ENCODE measurements at regions not wholly inside any gene's neighbourhood (a gene's known extent, or its start where the extent isn't known, plus 50 kb on each side); places are given as distances from the start of the nearest gene placed in this dataset.

DNA sequence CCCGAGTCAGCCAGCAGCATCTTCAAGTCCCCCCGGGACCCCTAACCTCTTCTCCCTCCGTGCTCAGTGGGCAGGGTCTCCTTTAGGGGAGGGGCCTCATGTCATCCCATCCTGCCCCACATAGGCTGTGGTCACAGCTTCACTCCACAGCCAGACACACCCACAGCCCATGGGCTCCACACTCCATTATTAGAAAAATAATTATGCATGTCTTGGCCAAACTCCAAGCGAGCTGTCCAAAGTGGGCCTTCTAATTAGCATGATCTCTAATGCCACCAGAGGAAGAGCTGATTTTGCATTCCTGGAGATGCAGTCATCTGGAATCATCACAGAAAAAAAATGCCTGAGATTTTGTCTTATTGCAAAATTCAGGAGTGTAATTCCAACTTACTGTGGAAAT lies 418.2 kb downstream of the IRX2 start:
- ATAC-seq: no peak
- intact Hi-C loops (cut with DNase I): no loop called here
- TF ChIP-seq CTCF (IDR thresholded peaks at IDR 0.05): no peak
- H3K27me3 ChIP-seq (ENCODE audit: insufficient read depth in 3 of 3, low read length in 2 of 3): no peaks in the 10 kb centered on the region
- no peak overlapping the region for H3K27ac ChIP-seq
- WGBS, 3 donors: 56 to 72% (median 60%) methylated on average over 4 of the region's 4 CpGs
- DNase-seq: no peak
- H3K4me3 ChIP-seq: no peak overlapping the region
- H3K36me3 ChIP-seq (ENCODE audit: insufficient read depth in 1 of 2, low read depth in 1 of 2): no peaks in the 10 kb centered on the region
- H3K9me3 ChIP-seq: no peaks in the 10 kb centered on the region
- no peaks in the 10 kb centered on the region for H3K4me1 ChIP-seq

GRCh38 chr5:2332521-2332920 lies 419.0 kb downstream of the IRX2 start:
- DNase-seq: no peak
- no peak overlapping the region for H3K27ac ChIP-seq
- H3K9me3 ChIP-seq: no peaks in the 10 kb centered on the region
- no peak for ATAC-seq
- intact Hi-C loops (cut with DNase I): no loop called here
- no peak overlapping the region for H3K4me3 ChIP-seq
- no peaks in the 10 kb centered on the region for H3K27me3 ChIP-seq (ENCODE audit: insufficient read depth in 3 of 3, low read length in 2 of 3)
- 75 to 85% (median 80%) methylated on average over 6 of the region's 6 CpGs for WGBS, 3 donors
- no peak for TF ChIP-seq CTCF (IDR thresholded peaks at IDR 0.05)
- no peaks in the 10 kb centered on the region for H3K4me1 ChIP-seq
- H3K36me3 ChIP-seq (ENCODE audit: insufficient read depth in 1 of 2, low read depth in 1 of 2): no peaks in the 10 kb centered on the region

DNA sequence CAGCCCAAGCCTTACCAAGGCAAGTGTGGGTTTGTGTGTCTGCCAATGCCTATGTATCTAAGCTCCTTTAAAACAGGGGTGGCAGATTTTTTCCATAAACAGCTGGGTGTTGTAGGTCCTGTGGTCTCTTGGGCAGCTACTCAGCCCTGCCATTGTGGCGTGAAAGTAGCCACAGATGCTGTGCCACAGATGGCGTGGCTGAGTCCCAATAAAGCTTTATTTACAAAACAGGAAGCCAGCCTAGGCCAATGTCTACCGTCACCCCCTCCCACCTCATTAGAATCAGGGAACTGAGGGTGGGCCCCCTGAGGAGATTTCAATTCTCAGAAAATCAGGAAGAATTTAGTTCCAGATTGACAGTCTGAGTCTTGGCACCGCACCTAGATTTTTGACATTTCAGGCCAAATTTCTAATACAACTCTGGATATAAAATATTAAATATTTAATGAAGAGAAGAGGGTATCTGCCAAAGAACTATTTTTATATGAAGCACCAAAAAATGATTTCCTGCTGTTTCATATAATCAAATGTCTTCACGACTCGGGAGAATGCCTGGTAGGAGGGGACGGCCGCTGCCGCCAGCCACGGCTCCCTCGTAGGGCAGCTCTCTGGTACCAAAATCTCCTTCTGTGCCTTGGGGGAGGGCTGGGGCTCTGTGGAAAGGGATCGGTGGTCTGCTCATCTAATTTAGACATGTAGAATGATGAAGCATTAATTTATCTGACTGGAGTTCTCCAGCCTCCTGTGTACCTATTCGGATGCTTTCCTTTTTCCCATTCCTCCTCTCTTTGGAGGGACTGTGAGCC lies 420.9 kb downstream of the IRX2 start:
- H3K27me3 ChIP-seq (ENCODE audit: insufficient read depth in 3 of 3, low read length in 2 of 3): no peaks in the 10 kb centered on the region
- TF ChIP-seq CTCF (IDR thresholded peaks at IDR 0.05): no peak
- DNase-seq: no peak
- WGBS, 3 donors: 66 to 77% (median 73%) methylated on average over 13 of the region's 13 CpGs
- no peak for ATAC-seq
- H3K4me3 ChIP-seq: no peak overlapping the region
- H3K9me3 ChIP-seq: no peaks in the 10 kb centered on the region
- intact Hi-C loops (cut with DNase I): no loop called here
- H3K27ac ChIP-seq: no peak overlapping the region
- H3K4me1 ChIP-seq: no peaks in the 10 kb centered on the region
- no peaks in the 10 kb centered on the region for H3K36me3 ChIP-seq (ENCODE audit: insufficient read depth in 1 of 2, low read depth in 1 of 2)

DNA sequence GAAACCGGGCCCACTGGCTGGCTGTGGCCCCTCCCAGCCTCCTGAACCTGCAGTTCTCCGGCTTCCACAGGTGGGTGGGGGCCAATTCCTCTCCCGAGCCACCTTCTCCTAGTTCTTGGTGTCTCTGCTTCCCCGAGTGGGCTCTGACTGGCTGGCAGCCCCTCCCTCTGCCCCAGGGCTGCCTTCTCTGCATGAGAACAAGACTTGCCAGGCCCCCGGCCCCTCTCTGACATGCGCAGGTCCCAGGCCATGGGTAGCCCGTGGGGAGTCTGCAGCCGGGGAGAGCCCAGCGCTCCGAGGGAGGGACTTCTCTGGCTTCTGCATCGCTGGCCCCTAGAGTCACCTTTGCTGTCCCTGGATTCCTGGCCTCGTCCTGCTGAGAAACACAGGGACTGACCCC lies 421.7 kb downstream of the IRX2 start:
- DNase-seq (no peak), ATAC-seq (no peak)
- Histone ChIP-seq H3K27me3 (ENCODE audit: insufficient read depth in 3 of 3, low read length in 2 of 3) (no peaks in the 10 kb centered on the region), H3K9me3 (no peaks in the 10 kb centered on the region), H3K36me3 (ENCODE audit: insufficient read depth in 1 of 2, low read depth in 1 of 2) (no peaks in the 10 kb centered on the region), H3K4me1 (no peaks in the 10 kb centered on the region), H3K27ac (no peak overlapping the region), H3K4me3 (no peak overlapping the region)
- intact Hi-C loops (cut with DNase I): no loop called here
- TF ChIP-seq CTCF (IDR thresholded peaks at IDR 0.05): no peak
- WGBS, 3 donors: 83 to 85% (median 83%) methylated on average over 12 of the region's 12 CpGs

DNA sequence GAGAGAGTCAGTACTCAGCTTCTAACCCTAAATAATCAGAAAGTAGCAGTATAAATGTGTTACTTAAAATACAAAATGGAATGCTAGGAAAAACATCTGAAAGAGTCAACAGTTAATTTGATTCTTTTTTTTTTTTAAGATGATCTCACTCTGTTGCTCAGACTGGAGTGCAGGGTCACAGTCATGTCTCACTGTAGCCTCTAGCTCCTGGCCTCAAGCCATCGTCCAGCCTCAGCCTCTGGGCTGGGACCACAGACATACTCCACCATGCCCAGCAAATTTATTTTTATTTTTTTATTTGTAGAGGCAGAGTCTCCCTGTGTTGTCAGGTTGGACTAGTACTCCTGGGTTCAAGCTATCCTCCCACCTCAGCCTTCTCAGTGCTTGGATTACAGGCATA lies 424.9 kb downstream of the IRX2 start:
- 20 to 33% (median 26%) methylated on average over 1 of the region's 1 CpG for WGBS, 3 donors
- ATAC-seq (no peak), DNase-seq (no peak)
- no peak for TF ChIP-seq CTCF (IDR thresholded peaks at IDR 0.05)
- no peak overlapping the region for H3K27ac ChIP-seq
- H3K4me3 ChIP-seq: no peak overlapping the region
- H3K27me3 ChIP-seq (ENCODE audit: insufficient read depth in 3 of 3, low read length in 2 of 3): peaks cover 0 to 2% (median 0%) of the 10 kb centered on the region in 3 donors
- H3K9me3 ChIP-seq: no peaks in the 10 kb centered on the region
- intact Hi-C loops (cut with DNase I): no loop called here
- no peaks in the 10 kb centered on the region for H3K36me3 ChIP-seq (ENCODE audit: insufficient read depth in 1 of 2, low read depth in 1 of 2)
- H3K4me1 ChIP-seq: no peaks in the 10 kb centered on the region
